ENCODE measurements at regions not wholly inside any gene's neighbourhood (a gene's known extent, or its start where the extent isn't known, plus 50 kb on each side); places are given as distances from the start of the nearest gene placed in this dataset.

GRCh38 chr13:73693215-73693614 is 441.0 kb downstream of the KLF12 start:
- TF ChIP-seq POLR2AphosphoS5 (IDR thresholded peaks at IDR 0.05; ENCODE audit: borderline replicate concordance, low read depth, low read length) (no peak), EZH2 (IDR thresholded peaks at IDR 0.05) (no peak), FOXP2 (optimal IDR thresholded peaks at IDR 0.05; ENCODE audit: control extremely low read depth, extremely low read length, insufficient read depth) (no peak)

All from SK-N-MC (cell line).